Effector memory CD4-positive, alpha-beta T cell (primary cell): ENCODE measurements at regions not wholly inside any gene's neighbourhood (a gene's known extent, or its start where the extent isn't known, plus 50 kb on each side); places are given as distances from the start of the nearest gene placed in this dataset.

Source experiments
- DNase-seq, 3 donors: peaks; one replicate each; pipeline ENCODE4 v3.0.0-alpha.2; 2020
- H3K27ac ChIP-seq: 2 replicates; pipeline ENCODE4 v1.7.0; 2013; ENCODE audit warnings: mild to moderate bottlenecking, low read length, moderate library complexity; ENCODE audit not compliant: insufficient read depth, poor library complexity, severe bottlenecking
- H3K27me3 ChIP-seq: replicated peaks from 2 replicates; pipeline ENCODE4 v1.7.0; 2013; ENCODE audit warnings: mild to moderate bottlenecking, low read length; ENCODE audit not compliant: insufficient read depth, control insufficient read depth, poor library complexity, severe bottlenecking
- H3K36me3 ChIP-seq: 2 replicates; pipeline ENCODE4 v1.7.0; 2013; ENCODE audit warnings: mild to moderate bottlenecking, low read length, moderate library complexity; ENCODE audit not compliant: control insufficient read depth, insufficient read depth
- H3K4me1 ChIP-seq: 2 replicates; pipeline ENCODE4 v1.7.0; 2013; ENCODE audit warnings: low read length, mild to moderate bottlenecking; ENCODE audit not compliant: control insufficient read depth, insufficient read depth, poor library complexity, severe bottlenecking
- H3K4me3 ChIP-seq: 2 replicates; pipeline ENCODE4 v1.7.0; 2013; ENCODE audit warnings: low read length, low read depth, mild to moderate bottlenecking; ENCODE audit not compliant: insufficient read depth, poor library complexity, severe bottlenecking
- H3K9me3 ChIP-seq: 2 replicates; pipeline ENCODE4 v1.7.0; 2013; ENCODE audit warnings: mild to moderate bottlenecking, low read length, moderate library complexity; ENCODE audit not compliant: control insufficient read depth

GRCh38 chr10:131777921-131778320 is 122.9 kb upstream of the PPP2R2D start:
- no peak overlapping the region for H3K4me3 ChIP-seq
- H3K36me3 ChIP-seq = no peaks in the 10 kb centered on the region
- peaks cover 12% of the 10 kb centered on the region for H3K9me3 ChIP-seq
- DNase-seq = no peak
- H3K4me1 ChIP-seq = no peaks in the 10 kb centered on the region
- H3K27me3 ChIP-seq = no peaks in the 10 kb centered on the region
- H3K27ac ChIP-seq = no peak overlapping the region

DNA sequence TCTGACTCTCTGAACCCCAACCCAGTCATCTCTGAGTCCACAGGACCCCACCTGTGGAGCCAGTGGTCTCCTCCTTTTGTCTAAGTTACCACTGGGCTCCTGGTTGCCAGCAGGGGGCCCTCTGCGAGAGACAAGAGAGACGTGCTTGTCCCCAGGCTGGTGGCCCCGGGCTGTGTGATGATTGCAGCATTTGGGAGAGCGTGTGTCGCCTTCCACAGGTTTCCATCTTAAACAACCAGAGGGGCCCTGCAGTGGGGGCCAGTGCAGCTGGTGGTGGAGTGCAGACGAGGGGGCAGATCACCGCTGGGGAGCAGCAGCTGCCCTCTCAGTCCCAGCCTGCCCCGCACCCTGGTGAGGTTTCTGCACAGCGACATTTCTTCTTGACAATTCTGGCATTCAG is 122.4 kb upstream of the PPP2R2D start:
- Histone ChIP-seq H3K4me1 (no peaks in the 10 kb centered on the region), H3K36me3 (no peaks in the 10 kb centered on the region), H3K9me3 (peaks cover 12% of the 10 kb centered on the region), H3K4me3 (no peak overlapping the region), H3K27ac (no peak overlapping the region), H3K27me3 (no peaks in the 10 kb centered on the region)
- no peak for DNase-seq

DNA sequence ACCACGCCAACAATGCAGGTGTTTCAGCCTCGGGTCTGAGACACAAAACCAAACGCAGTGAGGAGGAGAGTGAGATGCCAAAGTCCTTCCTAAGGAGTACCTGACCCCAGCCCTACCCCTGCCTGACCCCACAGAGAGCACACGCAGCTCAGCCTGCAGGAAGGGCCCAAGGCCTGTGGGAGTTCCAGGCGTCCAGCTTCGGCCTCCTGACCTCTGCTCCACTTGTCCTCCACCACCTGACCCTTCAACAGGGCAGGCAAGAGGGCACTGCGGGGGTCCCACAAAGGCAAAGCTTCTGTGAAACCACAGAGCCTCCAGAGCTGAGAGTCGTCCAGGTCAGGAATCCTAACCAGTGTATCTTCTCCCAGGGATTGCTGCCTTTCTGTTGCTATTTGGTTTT is 122.0 kb upstream of the PPP2R2D start:
- H3K9me3 ChIP-seq = peaks cover 12% of the 10 kb centered on the region
- no peaks in the 10 kb centered on the region for H3K27me3 ChIP-seq
- DNase-seq = no peak
- H3K36me3 ChIP-seq = no peaks in the 10 kb centered on the region
- no peak overlapping the region for H3K4me3 ChIP-seq
- no peaks in the 10 kb centered on the region for H3K4me1 ChIP-seq
- H3K27ac ChIP-seq = no peak overlapping the region

DNA sequence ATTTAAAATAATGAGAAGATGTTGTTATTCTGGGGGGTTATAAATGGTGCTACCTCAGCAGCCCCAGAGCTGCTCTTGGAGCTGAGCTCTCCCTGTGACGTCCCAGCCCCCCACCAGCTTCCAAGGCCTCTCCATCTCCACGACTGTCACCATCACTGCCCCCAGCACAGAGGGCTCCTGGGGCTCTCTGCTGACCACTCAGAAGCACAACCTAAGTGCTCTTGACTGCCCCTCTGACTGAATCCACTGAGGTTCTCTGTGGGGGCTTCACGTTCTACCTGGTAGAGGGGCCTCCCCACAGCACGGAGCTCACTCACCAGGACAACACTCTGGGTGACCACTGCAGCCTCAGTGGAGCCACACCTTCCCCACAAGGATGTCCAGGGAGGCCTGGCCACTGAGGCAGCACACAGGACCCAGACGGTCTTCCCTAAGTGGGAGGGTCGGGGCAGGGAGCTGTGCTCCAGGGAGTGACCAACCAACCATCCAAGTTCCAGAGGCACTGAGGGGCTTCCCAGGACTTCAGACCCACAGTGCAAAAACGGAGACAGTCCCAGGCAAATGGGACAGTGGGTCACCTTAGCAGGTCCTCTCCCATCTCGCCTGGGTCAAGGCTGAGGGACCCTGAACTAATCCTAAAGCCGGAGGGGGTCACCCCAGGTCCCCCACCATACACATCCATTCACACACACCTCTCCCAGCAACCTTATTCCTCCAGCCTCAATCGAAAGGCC is 121.0 kb upstream of the PPP2R2D start:
- no peak overlapping the region for H3K4me3 ChIP-seq
- H3K27ac ChIP-seq = no peak overlapping the region
- H3K27me3 ChIP-seq = no peaks in the 10 kb centered on the region
- H3K9me3 ChIP-seq = peaks cover 12% of the 10 kb centered on the region
- H3K4me1 ChIP-seq = no peaks in the 10 kb centered on the region
- H3K36me3 ChIP-seq = no peaks in the 10 kb centered on the region
- no peak for DNase-seq

- no peak for DNase-seq
- no peaks in the 10 kb centered on the region for H3K4me1 ChIP-seq
- peaks cover 12% of the 10 kb centered on the region for H3K9me3 ChIP-seq
- H3K36me3 ChIP-seq = no peaks in the 10 kb centered on the region
- no peaks in the 10 kb centered on the region for H3K27me3 ChIP-seq
- H3K4me3 ChIP-seq = no peak overlapping the region
- no peak overlapping the region for H3K27ac ChIP-seq
Observed at GRCh38 chr10:131781076-131781475, 119.7 kb upstream of the PPP2R2D start.

- Histone ChIP-seq H3K4me1 (no peaks in the 10 kb centered on the region), H3K4me3 (no peak overlapping the region), H3K9me3 (peaks cover 12% of the 10 kb centered on the region), H3K36me3 (no peaks in the 10 kb centered on the region), H3K27me3 (no peaks in the 10 kb centered on the region), H3K27ac (no peak overlapping the region)
- no peak for DNase-seq
Observed at GRCh38 chr10:131781791-131782190, 119.0 kb upstream of the PPP2R2D start.

GRCh38 chr10:131784363-131785120 is 116.3 kb upstream of the PPP2R2D start:
- H3K27me3 ChIP-seq = no peaks in the 10 kb centered on the region
- no peaks in the 10 kb centered on the region for H3K9me3 ChIP-seq
- H3K4me3 ChIP-seq = no peak overlapping the region
- H3K27ac ChIP-seq = no peak overlapping the region
- DNase-seq = no peak
- no peaks in the 10 kb centered on the region for H3K4me1 ChIP-seq
- H3K36me3 ChIP-seq = no peaks in the 10 kb centered on the region

DNA sequence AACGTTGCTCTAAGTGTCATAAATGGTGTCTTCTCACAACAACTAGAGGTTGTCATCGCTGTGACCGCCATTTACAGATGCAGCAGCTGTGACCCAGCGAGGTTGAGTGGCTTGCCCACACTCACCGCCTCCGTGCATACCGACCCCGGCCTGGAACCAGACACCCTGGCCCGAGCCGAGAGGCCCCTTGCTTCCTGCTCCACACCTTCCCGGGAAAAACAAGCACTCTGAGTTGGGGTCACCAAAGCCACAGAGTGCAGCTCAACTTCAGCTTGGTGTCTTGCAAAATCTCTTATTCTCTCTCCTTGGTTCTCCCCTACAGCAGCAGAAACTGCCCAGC is 115.7 kb upstream of the PPP2R2D start:
- no peak for DNase-seq
- no peaks in the 10 kb centered on the region for H3K36me3 ChIP-seq
- no peaks in the 10 kb centered on the region for H3K4me1 ChIP-seq
- no peak overlapping the region for H3K27ac ChIP-seq
- H3K4me3 ChIP-seq = no peak overlapping the region
- H3K9me3 ChIP-seq = no peaks in the 10 kb centered on the region
- no peaks in the 10 kb centered on the region for H3K27me3 ChIP-seq

GRCh38 chr10:131786756-131787605 is 113.8 kb upstream of the PPP2R2D start:
- Histone ChIP-seq H3K9me3 (no peaks in the 10 kb centered on the region), H3K27me3 (no peaks in the 10 kb centered on the region), H3K4me1 (no peaks in the 10 kb centered on the region), H3K27ac (no peak overlapping the region), H3K4me3 (no peak overlapping the region), H3K36me3 (no peaks in the 10 kb centered on the region)
- no peak for DNase-seq

- Histone ChIP-seq H3K27ac (no peak overlapping the region), H3K4me3 (no peak overlapping the region), H3K9me3 (no peaks in the 10 kb centered on the region), H3K27me3 (peaks cover 4% of the 10 kb centered on the region), H3K36me3 (no peaks in the 10 kb centered on the region), H3K4me1 (no peaks in the 10 kb centered on the region)
- DNase-seq = no peak
Observed at GRCh38 chr10:131787961-131788360, 112.8 kb upstream of the PPP2R2D start.
